ENCODE measurements at regions not wholly inside any gene's neighbourhood (a gene's known extent, or its start where the extent isn't known, plus 50 kb on each side); places are given as distances from the start of the nearest gene placed in this dataset.

GRCh38 chr4:126012691-126013290, 698.0 kb downstream of the FAT4 start:
- Histone ChIP-seq H3K36me3 (no peaks in the 10 kb centered on the region), H3K4me3 (no peak overlapping the region), H3K27me3 (no peaks in the 10 kb centered on the region), H3K27ac (no peak overlapping the region), H3K4me1 (no peaks in the 10 kb centered on the region), H3K9me3 (no peaks in the 10 kb centered on the region)
- no peak for DNase-seq
- no peak for TF ChIP-seq POLR2A (IDR thresholded peaks at IDR 0.05)
- TF ChIP-seq, protein P1, sequence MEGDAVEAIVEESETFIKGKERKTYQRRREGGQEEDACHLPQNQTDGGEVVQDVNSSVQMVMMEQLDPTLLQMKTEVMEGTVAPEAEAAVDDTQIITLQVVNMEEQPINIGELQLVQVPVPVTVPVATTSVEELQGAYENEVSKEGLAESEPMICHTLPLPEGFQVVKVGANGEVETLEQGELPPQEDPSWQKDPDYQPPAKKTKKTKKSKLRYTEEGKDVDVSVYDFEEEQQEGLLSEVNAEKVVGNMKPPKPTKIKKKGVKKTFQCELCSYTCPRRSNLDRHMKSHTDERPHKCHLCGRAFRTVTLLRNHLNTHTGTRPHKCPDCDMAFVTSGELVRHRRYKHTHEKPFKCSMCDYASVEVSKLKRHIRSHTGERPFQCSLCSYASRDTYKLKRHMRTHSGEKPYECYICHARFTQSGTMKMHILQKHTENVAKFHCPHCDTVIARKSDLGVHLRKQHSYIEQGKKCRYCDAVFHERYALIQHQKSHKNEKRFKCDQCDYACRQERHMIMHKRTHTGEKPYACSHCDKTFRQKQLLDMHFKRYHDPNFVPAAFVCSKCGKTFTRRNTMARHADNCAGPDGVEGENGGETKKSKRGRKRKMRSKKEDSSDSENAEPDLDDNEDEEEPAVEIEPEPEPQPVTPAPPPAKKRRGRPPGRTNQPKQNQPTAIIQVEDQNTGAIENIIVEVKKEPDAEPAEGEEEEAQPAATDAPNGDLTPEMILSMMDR (IDR thresholded peaks at IDR 0.05) = no peak

DNA sequence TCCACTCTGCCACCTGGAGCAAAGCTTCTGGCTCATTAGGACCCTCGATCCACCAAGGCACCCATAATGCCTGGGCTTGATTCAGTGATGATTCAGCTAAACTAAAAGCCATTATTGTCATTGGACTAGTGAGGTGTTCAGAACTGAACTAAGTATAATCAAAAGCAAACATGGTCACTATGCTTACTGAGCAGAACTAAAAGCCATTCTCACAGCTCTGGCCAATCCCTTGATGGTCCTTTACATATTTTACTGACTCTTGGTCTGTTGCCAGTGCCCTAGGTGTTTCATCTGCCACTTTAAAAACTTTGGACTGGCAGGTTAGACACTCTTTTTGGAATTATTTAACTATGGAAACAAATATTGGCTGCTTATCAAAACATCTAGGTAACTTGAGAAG, 703.5 kb downstream of the FAT4 start:
- Histone ChIP-seq H3K36me3 (no peaks in the 10 kb centered on the region), H3K27me3 (no peaks in the 10 kb centered on the region), H3K9me3 (no peaks in the 10 kb centered on the region), H3K4me1 (no peaks in the 10 kb centered on the region), H3K27ac (no peak overlapping the region), H3K4me3 (no peak overlapping the region)
- DNase-seq = no peak
- TF ChIP-seq, protein P1 (IDR thresholded peaks at IDR 0.05) = no peak
- no peak for TF ChIP-seq POLR2A (IDR thresholded peaks at IDR 0.05)

- H3K9me3 ChIP-seq = no peaks in the 10 kb centered on the region
- H3K4me1 ChIP-seq = peaks cover 0 to 7% (median 0%) of the 10 kb centered on the region in 4 donors
- no peaks in the 10 kb centered on the region for H3K27me3 ChIP-seq
- DNase-seq = no peak
- no peaks in the 10 kb centered on the region for H3K36me3 ChIP-seq
- no peak overlapping the region for H3K27ac ChIP-seq
- no peak for TF ChIP-seq POLR2A (IDR thresholded peaks at IDR 0.05)
- TF ChIP-seq, protein P1 (IDR thresholded peaks at IDR 0.05) = no peak
- H3K4me3 ChIP-seq = no peak overlapping the region
These were observed 709.1 kb downstream of the FAT4 start for GRCh38 chr4:126023896-126024295.

- H3K27me3 ChIP-seq = no peaks in the 10 kb centered on the region
- TF ChIP-seq, protein P1 (IDR thresholded peaks at IDR 0.05) = no peak
- TF ChIP-seq POLR2A (IDR thresholded peaks at IDR 0.05) = no peak
- peaks cover 0 to 7% (median 0%) of the 10 kb centered on the region in 4 donors for H3K4me1 ChIP-seq
- no peak for DNase-seq
- H3K27ac ChIP-seq = no peak overlapping the region
- H3K36me3 ChIP-seq = no peaks in the 10 kb centered on the region
- no peak overlapping the region for H3K4me3 ChIP-seq
- H3K9me3 ChIP-seq = no peaks in the 10 kb centered on the region
These were observed 712.8 kb downstream of the FAT4 start for GRCh38 chr4:126027601-126028000.

- peaks cover 0 to 5% (median 0%) of the 10 kb centered on the region in 4 donors for H3K4me1 ChIP-seq
- DNase-seq = no peak
These were observed 714.1 kb downstream of the FAT4 start for GRCh38 chr4:126028876-126029275.

More at GRCh38 chr4:126028876-126029275, 714.1 kb downstream of the FAT4 start:
- Histone ChIP-seq H3K36me3 (no peaks in the 10 kb centered on the region), H3K9me3 (no peaks in the 10 kb centered on the region), H3K4me3 (no peak overlapping the region), H3K27me3 (no peaks in the 10 kb centered on the region), H3K27ac (no peak overlapping the region)
- TF ChIP-seq, protein P1 (IDR thresholded peaks at IDR 0.05) = no peak
- TF ChIP-seq POLR2A (IDR thresholded peaks at IDR 0.05) = no peak

All from Peyer's patch (tissue), 4 donors.